HUES6 (cell line): ENCODE measurements at regions not wholly inside any gene's neighbourhood (a gene's known extent, or its start where the extent isn't known, plus 50 kb on each side); places are given as distances from the start of the nearest gene placed in this dataset.

Experiments used
- H3K27ac ChIP-seq: 2 replicates; pipeline ENCODE4 v1.7.0; 2013; ENCODE audit warnings: low read depth, mild to moderate bottlenecking, low read length, inconsistent platforms
- H3K27me3 ChIP-seq: 2 replicates; pipeline ENCODE4 v1.6.1; 2013; ENCODE audit warnings: low read length; ENCODE audit not compliant: control insufficient read depth, insufficient read depth
- H3K36me3 ChIP-seq: 2 replicates; pipeline ENCODE4 v1.6.1; 2013; ENCODE audit warnings: low read length; ENCODE audit not compliant: control insufficient read depth, insufficient read depth
- H3K4me1 ChIP-seq: 2 replicates; pipeline ENCODE4 v1.6.1; 2013; ENCODE audit warnings: low read length; ENCODE audit not compliant: control insufficient read depth, insufficient read depth
- H3K4me3 ChIP-seq: 2 replicates; pipeline ENCODE4 v1.5.1; 2013; ENCODE audit warnings: low read depth, low read length
- H3K9ac ChIP-seq: one replicate; pipeline ENCODE4 v1.6.1; 2013; ENCODE audit warnings: mild to moderate bottlenecking, low read length
- H3K9me3 ChIP-seq: 2 replicates; pipeline ENCODE4 v1.6.1; 2013; ENCODE audit warnings: low read depth, low read length; ENCODE audit not compliant: control insufficient read depth, insufficient read depth

- H3K4me3 ChIP-seq, result no peak overlapping the region
- no peak overlapping the region for H3K9ac ChIP-seq
- no peaks in the 10 kb centered on the region for H3K27me3 ChIP-seq
- H3K9me3 ChIP-seq, result peaks cover 28% of the 10 kb centered on the region
- H3K27ac ChIP-seq, result no peak overlapping the region
- H3K36me3 ChIP-seq, result no peaks in the 10 kb centered on the region
- no peaks in the 10 kb centered on the region for H3K4me1 ChIP-seq
Measured at GRCh38 chr16:65781363-65781762, 585.1 kb upstream of the CDH5 start.

GRCh38 chr16:65779201-65779600 is 587.3 kb upstream of the CDH5 start:
- H3K4me1 ChIP-seq, result no peaks in the 10 kb centered on the region; the same call in 1 of the 2 replicates
- no peaks in the 10 kb centered on the region for H3K36me3 ChIP-seq
- H3K9me3 ChIP-seq, result peaks cover 32% of the 10 kb centered on the region
- H3K9ac ChIP-seq, result no peak overlapping the region
- H3K4me3 ChIP-seq, result no peak overlapping the region
- no peaks in the 10 kb centered on the region for H3K27me3 ChIP-seq
- H3K27ac ChIP-seq, result no peak overlapping the region

GRCh38 chr16:65776639-65777183 is 589.8 kb upstream of the CDH5 start:
- Histone ChIP-seq H3K9ac (no peak overlapping the region), H3K36me3 (no peaks in the 10 kb centered on the region), H3K27me3 (no peaks in the 10 kb centered on the region), H3K9me3 (peaks cover 35% of the 10 kb centered on the region), H3K4me1 (peaks cover 17% of the 10 kb centered on the region), H3K27ac (no peak overlapping the region), H3K4me3 (no peak overlapping the region)

- Histone ChIP-seq H3K9ac (no peak overlapping the region), H3K9me3 (peaks cover 40% of the 10 kb centered on the region), H3K27me3 (no peaks in the 10 kb centered on the region), H3K4me3 (no peak overlapping the region), H3K4me1 (peaks cover 20% of the 10 kb centered on the region), H3K36me3 (no peaks in the 10 kb centered on the region; the same call in 1 of the 2 replicates), H3K27ac (no peak overlapping the region)
Measured at GRCh38 chr16:65775829-65776228, 590.7 kb upstream of the CDH5 start.

- no peak overlapping the region for H3K4me3 ChIP-seq
- no peaks in the 10 kb centered on the region for H3K27me3 ChIP-seq
- H3K36me3 ChIP-seq, result peaks cover 12% of the 10 kb centered on the region
- peaks cover 20% of the 10 kb centered on the region for H3K4me1 ChIP-seq
- no peak overlapping the region for H3K9ac ChIP-seq
- H3K27ac ChIP-seq, result no peak overlapping the region
- H3K9me3 ChIP-seq, result peaks cover 47% of the 10 kb centered on the region
Measured at GRCh38 chr16:65774350-65774749, 592.1 kb upstream of the CDH5 start.

- Histone ChIP-seq H3K27ac (peak overlapping the region; percentile 82), H3K9ac (peak overlapping the region; percentile 55), H3K4me1 (peaks cover 20% of the 10 kb centered on the region), H3K4me3 (no peak overlapping the region), H3K36me3 (peaks cover 12% of the 10 kb centered on the region), H3K9me3 (peaks cover 54% of the 10 kb centered on the region), H3K27me3 (no peaks in the 10 kb centered on the region)
Measured at GRCh38 chr16:65773301-65773874, 593.1 kb upstream of the CDH5 start.

- peak overlapping the region; percentile 97 for H3K27ac ChIP-seq
- H3K36me3 ChIP-seq, result peaks cover 12% of the 10 kb centered on the region
- peaks cover 55% of the 10 kb centered on the region for H3K9me3 ChIP-seq
- H3K9ac ChIP-seq, result peak overlapping the region; percentile 71
- 0 out of 2 replicates have a peak overlapping the region, but pooled peaks have one; percentile 17 for H3K4me3 ChIP-seq
- no peaks in the 10 kb centered on the region for H3K27me3 ChIP-seq
- peaks cover 26% of the 10 kb centered on the region for H3K4me1 ChIP-seq
Measured at GRCh38 chr16:65772134-65772732, 594.3 kb upstream of the CDH5 start.

- Histone ChIP-seq H3K27me3 (no peaks in the 10 kb centered on the region), H3K36me3 (peaks cover 12% of the 10 kb centered on the region), H3K27ac (peak overlapping the region; percentile 97), H3K9me3 (peaks cover 50% of the 10 kb centered on the region), H3K4me1 (peaks cover 30% of the 10 kb centered on the region), H3K9ac (peak overlapping the region; percentile 71), H3K4me3 (no peak overlapping the region)
Measured at GRCh38 chr16:65771707-65772106, 594.8 kb upstream of the CDH5 start.

- Histone ChIP-seq H3K27me3 (no peaks in the 10 kb centered on the region), H3K27ac (peak overlapping the region; percentile 97; the same call in 1 of the 2 replicates), H3K36me3 (peaks cover 12% of the 10 kb centered on the region), H3K4me1 (peaks cover 30% of the 10 kb centered on the region), H3K4me3 (no peak overlapping the region), H3K9ac (no peak overlapping the region), H3K9me3 (peaks cover 43% of the 10 kb centered on the region)
Measured at GRCh38 chr16:65770752-65771151, 595.7 kb upstream of the CDH5 start.

GRCh38 chr16:65769776-65770438 is 596.6 kb upstream of the CDH5 start:
- peaks cover 43% of the 10 kb centered on the region for H3K9me3 ChIP-seq
- no peak overlapping the region for H3K27ac ChIP-seq
- peaks cover 12% of the 10 kb centered on the region for H3K36me3 ChIP-seq
- H3K27me3 ChIP-seq, result no peaks in the 10 kb centered on the region
- peaks cover 30% of the 10 kb centered on the region for H3K4me1 ChIP-seq
- no peak overlapping the region for H3K9ac ChIP-seq
- H3K4me3 ChIP-seq, result no peak overlapping the region

GRCh38 chr16:65769055-65769465 is 597.4 kb upstream of the CDH5 start:
- Histone ChIP-seq H3K4me3 (no peak overlapping the region), H3K27ac (no peak overlapping the region), H3K9ac (no peak overlapping the region), H3K36me3 (peaks cover 12% of the 10 kb centered on the region), H3K4me1 (peaks cover 30% of the 10 kb centered on the region), H3K9me3 (peaks cover 43% of the 10 kb centered on the region), H3K27me3 (no peaks in the 10 kb centered on the region)
